Osteoblast (primary cell): ENCODE measurements at regions not wholly inside any gene's neighbourhood (a gene's known extent, or its start where the extent isn't known, plus 50 kb on each side); places are given as distances from the start of the nearest gene placed in this dataset.

Experiments used
- DNase-seq: peaks from one replicate; pipeline ENCODE4 v3.0.0; 2011; ENCODE audit warnings: low spot score, mixed read lengths; ENCODE audit not compliant: insufficient read length; ENCODE audit errors: missing footprints
- H2AFZ ChIP-seq: 2 replicates; pipeline ENCODE4 v1.6.0; 2011; ENCODE audit warnings: mild to moderate bottlenecking, low read length
- H3K27ac ChIP-seq: 2 replicates; pipeline ENCODE4 v1.5.1; 2011; ENCODE audit warnings: mild to moderate bottlenecking, low read depth, low read length, moderate library complexity
- H3K27me3 ChIP-seq: 2 replicates; pipeline ENCODE4 v1.6.0; 2012; ENCODE audit warnings: mild to moderate bottlenecking, control low read depth, inconsistent platforms, low read length, moderate library complexity; ENCODE audit not compliant: insufficient read depth
- H3K36me3 ChIP-seq: 2 replicates; pipeline ENCODE4 v1.5.1; 2011; ENCODE audit warnings: mild to moderate bottlenecking, low read length, control low read depth, moderate library complexity; ENCODE audit not compliant: insufficient read depth
- H3K4me1 ChIP-seq: 2 replicates; pipeline ENCODE4 v1.5.1; 2011; ENCODE audit warnings: mild to moderate bottlenecking, low read length, control low read depth, moderate library complexity; ENCODE audit not compliant: insufficient read depth
- H3K4me2 ChIP-seq: 2 replicates; pipeline ENCODE4 v1.6.0; 2011; ENCODE audit warnings: mild to moderate bottlenecking, low read length; ENCODE audit not compliant: insufficient read depth
- H3K4me3 ChIP-seq: fragments of 200-600 bp; sonication (generic); 3 replicates; pipeline ENCODE4 v1.5.1; 2012; ENCODE audit warnings: mild to moderate bottlenecking, low read length, inconsistent platforms; ENCODE audit not compliant: insufficient read depth
- H3K79me2 ChIP-seq: 2 replicates; pipeline ENCODE4 v1.6.0; 2012; ENCODE audit warnings: mild to moderate bottlenecking, low read length, control low read depth, inconsistent platforms; ENCODE audit not compliant: insufficient read depth
- H3K9me3 ChIP-seq: 2 replicates; pipeline ENCODE4 v1.5.1; 2011; ENCODE audit warnings: low read depth, low read length, control low read depth
- H4K20me1 ChIP-seq: 2 replicates; pipeline ENCODE4 v1.6.0; 2012; ENCODE audit warnings: mild to moderate bottlenecking, low read length, control low read depth; ENCODE audit not compliant: insufficient read depth
- TF ChIP-seq, protein P1 (sequence below): IDR thresholded peaks from 2 replicates; pipeline ENCODE4 v1.5.1; 2011; ENCODE audit warnings: mild to moderate bottlenecking, low read depth, low read length, moderate library complexity; ENCODE audit errors: extremely low read depth

DNA sequence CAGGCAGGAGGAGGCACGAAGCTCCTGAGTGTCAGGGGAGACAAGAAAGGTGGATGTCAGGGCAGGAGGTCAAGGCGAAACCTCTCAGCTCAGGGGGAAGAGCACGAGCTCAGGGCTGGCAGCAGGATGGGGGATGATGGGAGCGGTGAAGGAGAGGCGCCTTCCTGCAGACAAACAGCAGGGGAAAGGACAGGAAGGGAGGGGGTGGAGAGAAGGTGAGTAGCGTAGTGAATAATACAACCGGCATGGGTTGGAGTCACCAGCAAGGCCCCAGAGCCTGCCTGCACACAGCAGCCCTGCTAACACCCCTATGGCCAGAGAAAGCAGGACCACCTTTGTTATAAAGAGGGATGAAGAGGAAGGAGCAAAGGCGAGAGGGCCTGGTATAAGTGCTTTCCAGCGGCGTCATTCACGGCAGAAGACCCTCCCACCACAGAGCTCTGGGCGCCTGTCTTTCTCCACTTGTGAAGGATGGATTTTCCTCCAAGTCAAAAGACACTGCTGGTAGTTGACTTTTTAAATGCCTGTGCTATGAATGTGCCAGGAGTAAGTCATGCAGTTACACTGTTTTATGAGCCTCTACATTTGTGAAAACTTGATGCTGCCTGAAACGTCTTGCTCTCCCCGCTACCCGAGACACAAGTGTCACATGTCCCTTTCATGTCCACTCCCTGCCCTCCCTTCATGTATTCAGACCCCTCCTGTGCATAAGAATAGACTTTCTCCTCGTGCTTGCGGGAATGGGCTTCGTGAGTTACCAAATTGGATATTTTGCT, 84.8 kb upstream of the IRX1 start:
- H2AFZ ChIP-seq, result no peak overlapping the region
- H3K27ac ChIP-seq, result no peak overlapping the region
- no peaks in the 10 kb centered on the region for H4K20me1 ChIP-seq
- TF ChIP-seq, protein P1, sequence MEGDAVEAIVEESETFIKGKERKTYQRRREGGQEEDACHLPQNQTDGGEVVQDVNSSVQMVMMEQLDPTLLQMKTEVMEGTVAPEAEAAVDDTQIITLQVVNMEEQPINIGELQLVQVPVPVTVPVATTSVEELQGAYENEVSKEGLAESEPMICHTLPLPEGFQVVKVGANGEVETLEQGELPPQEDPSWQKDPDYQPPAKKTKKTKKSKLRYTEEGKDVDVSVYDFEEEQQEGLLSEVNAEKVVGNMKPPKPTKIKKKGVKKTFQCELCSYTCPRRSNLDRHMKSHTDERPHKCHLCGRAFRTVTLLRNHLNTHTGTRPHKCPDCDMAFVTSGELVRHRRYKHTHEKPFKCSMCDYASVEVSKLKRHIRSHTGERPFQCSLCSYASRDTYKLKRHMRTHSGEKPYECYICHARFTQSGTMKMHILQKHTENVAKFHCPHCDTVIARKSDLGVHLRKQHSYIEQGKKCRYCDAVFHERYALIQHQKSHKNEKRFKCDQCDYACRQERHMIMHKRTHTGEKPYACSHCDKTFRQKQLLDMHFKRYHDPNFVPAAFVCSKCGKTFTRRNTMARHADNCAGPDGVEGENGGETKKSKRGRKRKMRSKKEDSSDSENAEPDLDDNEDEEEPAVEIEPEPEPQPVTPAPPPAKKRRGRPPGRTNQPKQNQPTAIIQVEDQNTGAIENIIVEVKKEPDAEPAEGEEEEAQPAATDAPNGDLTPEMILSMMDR, result no peak
- no peaks in the 10 kb centered on the region for H3K4me1 ChIP-seq
- H3K4me3 ChIP-seq, result no peak overlapping the region
- no peaks in the 10 kb centered on the region for H3K27me3 ChIP-seq
- no peaks in the 10 kb centered on the region for H3K36me3 ChIP-seq
- DNase-seq, result no peak
- H3K9me3 ChIP-seq, result peaks cover 3% of the 10 kb centered on the region
- no peak overlapping the region for H3K4me2 ChIP-seq
- no peaks in the 10 kb centered on the region for H3K79me2 ChIP-seq

DNA sequence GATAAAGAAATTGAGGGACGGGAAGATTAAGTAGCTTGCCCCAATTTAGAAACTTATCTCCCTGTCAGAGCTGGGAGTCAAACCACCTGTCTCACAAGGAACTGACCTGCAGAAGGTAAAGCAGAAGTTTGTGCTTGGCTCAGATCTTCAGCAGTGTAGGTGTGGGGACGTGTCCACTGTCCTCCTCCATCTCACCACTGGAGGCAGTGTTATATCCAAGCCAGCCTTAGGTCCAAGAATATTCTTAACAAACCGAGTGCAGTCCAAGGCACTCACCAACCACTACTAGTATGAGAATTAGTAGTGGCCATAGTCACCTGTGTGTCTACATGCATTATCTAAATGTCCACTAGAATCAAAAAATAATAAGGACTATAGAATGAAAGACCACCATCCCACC, 86.3 kb upstream of the IRX1 start:
- Histone ChIP-seq H3K27me3 (no peaks in the 10 kb centered on the region), H4K20me1 (no peaks in the 10 kb centered on the region), H3K27ac (no peak overlapping the region), H3K36me3 (no peaks in the 10 kb centered on the region), H3K4me2 (no peak overlapping the region), H3K4me1 (no peaks in the 10 kb centered on the region), H3K4me3 (no peak overlapping the region), H3K79me2 (no peaks in the 10 kb centered on the region), H2AFZ (no peak overlapping the region), H3K9me3 (no peaks in the 10 kb centered on the region)
- DNase-seq, result no peak
- TF ChIP-seq, protein P1, result no peak

DNA sequence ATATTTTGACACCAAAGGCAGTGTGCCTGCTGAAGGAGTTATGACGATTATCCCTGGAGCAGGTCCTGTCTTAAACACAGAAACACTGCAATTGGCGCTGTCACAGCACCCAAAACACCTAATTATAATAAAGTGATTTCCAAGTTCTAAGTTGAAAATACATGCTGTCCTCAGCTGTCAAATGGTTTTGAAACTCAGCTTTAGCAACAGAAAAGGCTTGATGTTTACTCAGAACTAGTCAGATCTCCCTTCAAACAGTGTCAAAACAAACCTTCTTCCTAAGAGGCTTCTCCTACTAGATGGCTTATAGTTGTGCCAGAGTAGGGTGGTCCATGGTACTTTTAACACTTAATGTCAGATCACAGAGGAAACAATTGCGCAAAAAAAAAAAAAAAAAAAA, 87.2 kb upstream of the IRX1 start:
- TF ChIP-seq, protein P1, result no peak
- Histone ChIP-seq H4K20me1 (no peaks in the 10 kb centered on the region), H3K4me2 (no peak overlapping the region), H2AFZ (no peak overlapping the region), H3K4me3 (no peak overlapping the region), H3K9me3 (no peaks in the 10 kb centered on the region), H3K36me3 (no peaks in the 10 kb centered on the region), H3K4me1 (no peaks in the 10 kb centered on the region), H3K79me2 (no peaks in the 10 kb centered on the region), H3K27me3 (no peaks in the 10 kb centered on the region), H3K27ac (no peak overlapping the region)
- no peak for DNase-seq

DNA sequence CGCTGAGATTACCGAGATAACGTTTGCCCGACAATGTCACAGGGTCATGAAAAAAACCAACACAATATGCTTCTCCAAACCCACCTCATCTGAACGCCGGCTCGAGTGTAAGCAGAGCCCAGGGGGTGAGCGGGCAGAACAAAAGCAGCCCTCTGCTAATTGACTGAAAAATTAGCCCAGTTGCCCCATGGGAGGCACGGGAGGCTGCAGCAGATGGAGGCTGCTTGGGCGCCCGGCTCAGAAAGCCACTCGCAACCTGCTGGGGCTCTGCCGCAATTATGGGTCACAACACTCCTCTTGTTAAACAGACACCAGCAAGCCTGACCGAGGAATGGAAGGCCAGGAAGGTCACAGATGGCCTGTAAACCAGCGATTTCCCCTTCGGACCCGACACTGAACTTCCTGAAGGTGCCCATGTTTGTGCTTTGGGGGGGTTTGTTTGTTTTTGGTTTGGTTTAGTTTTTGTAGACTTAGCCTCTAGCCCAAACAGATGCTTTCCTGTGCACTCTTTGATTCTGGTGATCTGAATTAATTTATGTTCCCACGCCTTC, 104.6 kb upstream of the IRX1 start:
- H3K4me3 ChIP-seq, result no peak overlapping the region
- H3K4me1 ChIP-seq, result no peaks in the 10 kb centered on the region
- no peak for DNase-seq
- H2AFZ ChIP-seq, result no peak overlapping the region
- no peaks in the 10 kb centered on the region for H3K27me3 ChIP-seq
- H3K27ac ChIP-seq, result no peak overlapping the region
- no peaks in the 10 kb centered on the region for H3K9me3 ChIP-seq
- H3K4me2 ChIP-seq, result no peak overlapping the region
- H4K20me1 ChIP-seq, result no peaks in the 10 kb centered on the region
- H3K79me2 ChIP-seq, result no peaks in the 10 kb centered on the region
- TF ChIP-seq, protein P1, result no peak
- H3K36me3 ChIP-seq, result no peaks in the 10 kb centered on the region
